Esophagus muscularis mucosa (tissue), 4 donors: ENCODE measurements at regions not wholly inside any gene's neighbourhood (a gene's known extent, or its start where the extent isn't known, plus 50 kb on each side); places are given as distances from the start of the nearest gene placed in this dataset.

ENCODE experiments used
- EP300 ChIP-seq: sonication (generic); formaldehyde crosslinking; IDR thresholded peaks from one replicate; pipeline ENCODE4 v1.6.1; 2017; ENCODE audit warnings: antibody characterized with exemption
- POLR2A ChIP-seq: fragments of 450-650 bp; IDR thresholded peaks from one replicate; pipeline ENCODE4 v1.6.1; 2017; ENCODE audit warnings: antibody characterized with exemption, moderate library complexity, mild to moderate bottlenecking, low read depth
- POLR2AphosphoS5 ChIP-seq, 2 donors: sonication (generic); formaldehyde crosslinking; IDR thresholded peaks; one replicate each; pipeline ENCODE4 v1.6.1; 2017; ENCODE audit warnings: antibody characterized with exemption in 2 of 2
- TF ChIP-seq, protein P1 (sequence below), 3 experiments: fragments of 200-600 bp in 2 of 3; fragments of 450-650 bp in 1 of 3; sonication (generic) in 2 of 3; IDR thresholded peaks; one replicate each; pipeline ENCODE4 v1.5.1; 2017 to 2019; ENCODE audit warnings: antibody characterized with exemption in 3 of 3, mild to moderate bottlenecking in 2 of 3, moderate library complexity in 1 of 3

DNA sequence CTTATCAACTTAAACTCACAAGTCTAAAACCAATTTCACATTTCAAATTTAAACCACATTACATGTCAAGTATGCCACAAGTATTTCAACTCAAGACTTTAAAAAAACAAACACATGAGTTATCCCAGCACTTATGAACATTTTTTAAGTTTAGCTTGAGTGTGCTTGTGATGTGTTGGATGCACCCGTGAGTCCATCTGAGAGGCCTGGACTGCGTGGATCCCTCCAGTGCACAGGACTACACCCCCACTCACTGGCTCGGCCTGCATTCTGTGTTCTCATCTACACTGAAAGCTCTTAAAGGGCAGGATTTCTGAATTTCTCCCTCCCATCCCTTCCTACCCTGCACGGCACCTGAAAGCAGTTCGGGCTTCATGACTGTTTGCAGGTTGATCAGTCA is 128.8 kb upstream of the CD93 start:
- TF ChIP-seq, protein P1, sequence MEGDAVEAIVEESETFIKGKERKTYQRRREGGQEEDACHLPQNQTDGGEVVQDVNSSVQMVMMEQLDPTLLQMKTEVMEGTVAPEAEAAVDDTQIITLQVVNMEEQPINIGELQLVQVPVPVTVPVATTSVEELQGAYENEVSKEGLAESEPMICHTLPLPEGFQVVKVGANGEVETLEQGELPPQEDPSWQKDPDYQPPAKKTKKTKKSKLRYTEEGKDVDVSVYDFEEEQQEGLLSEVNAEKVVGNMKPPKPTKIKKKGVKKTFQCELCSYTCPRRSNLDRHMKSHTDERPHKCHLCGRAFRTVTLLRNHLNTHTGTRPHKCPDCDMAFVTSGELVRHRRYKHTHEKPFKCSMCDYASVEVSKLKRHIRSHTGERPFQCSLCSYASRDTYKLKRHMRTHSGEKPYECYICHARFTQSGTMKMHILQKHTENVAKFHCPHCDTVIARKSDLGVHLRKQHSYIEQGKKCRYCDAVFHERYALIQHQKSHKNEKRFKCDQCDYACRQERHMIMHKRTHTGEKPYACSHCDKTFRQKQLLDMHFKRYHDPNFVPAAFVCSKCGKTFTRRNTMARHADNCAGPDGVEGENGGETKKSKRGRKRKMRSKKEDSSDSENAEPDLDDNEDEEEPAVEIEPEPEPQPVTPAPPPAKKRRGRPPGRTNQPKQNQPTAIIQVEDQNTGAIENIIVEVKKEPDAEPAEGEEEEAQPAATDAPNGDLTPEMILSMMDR (IDR thresholded peaks at IDR 0.05), result no peak
- TF ChIP-seq POLR2A (no peak), POLR2AphosphoS5 (IDR thresholded peaks at IDR 0.05) (no peak), EP300 (no peak)
